ENCODE measurements at regions not wholly inside any gene's neighbourhood (a gene's known extent, or its start where the extent isn't known, plus 50 kb on each side); places are given as distances from the start of the nearest gene placed in this dataset.
"Not testable (repeated sequence)": the region's sequence is repeated elsewhere in the genome, so short reads cannot be mapped to it uniquely, and the experiment has no call there.

DNA sequence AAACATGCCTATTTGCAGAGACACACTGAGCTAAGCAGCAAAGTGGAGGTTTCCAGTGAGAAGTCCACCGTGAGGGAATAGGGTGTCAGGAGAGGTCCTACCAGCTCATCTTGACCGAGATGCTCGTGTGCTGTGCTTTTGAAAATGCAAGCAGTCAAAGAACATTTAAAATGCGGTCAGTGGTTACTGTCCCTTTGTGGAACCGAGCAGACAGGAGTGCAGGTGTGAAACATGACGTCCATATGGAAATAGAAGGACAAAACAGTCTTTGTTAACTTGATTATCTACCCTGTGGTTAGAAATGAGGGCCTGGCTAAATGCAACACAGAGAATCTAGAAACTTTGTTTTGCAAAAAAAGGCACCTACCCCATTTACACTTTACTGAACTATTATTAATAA, 473.3 kb downstream of the SPATA31A6 start:
- not testable (repeated sequence) for DNase-seq (ENCODE audit: low spot score)

- not testable (repeated sequence) for DNase-seq (ENCODE audit: low spot score)
Measured at GRCh38 chr9:42657496-42657895, 474.0 kb downstream of the SPATA31A6 start.

- DNase-seq (ENCODE audit: low spot score): not testable (repeated sequence)
Measured at GRCh38 chr9:42697146-42697545, 513.7 kb downstream of the SPATA31A6 start.

DNA sequence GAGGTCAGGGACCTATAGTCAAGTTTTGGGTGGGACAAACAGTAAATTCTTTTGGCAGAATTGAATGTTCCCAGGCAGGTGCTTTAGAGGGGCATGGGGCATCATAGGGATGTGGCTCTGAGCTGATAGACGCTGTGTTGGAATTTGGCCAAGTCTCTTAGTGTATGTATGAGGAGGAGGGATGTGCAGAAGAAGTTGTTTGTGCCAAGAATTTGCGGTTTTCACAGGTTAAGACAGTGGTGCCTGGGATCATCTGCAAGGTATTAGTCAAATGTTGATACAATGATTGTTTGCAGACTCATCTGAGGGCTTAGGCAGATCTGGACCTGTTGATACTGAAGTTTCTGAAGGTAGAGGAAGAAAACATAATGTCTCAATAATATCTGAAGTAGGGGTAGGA, 519.4 kb downstream of the SPATA31A6 start:
- not testable (repeated sequence) for DNase-seq (ENCODE audit: low spot score)

DNA sequence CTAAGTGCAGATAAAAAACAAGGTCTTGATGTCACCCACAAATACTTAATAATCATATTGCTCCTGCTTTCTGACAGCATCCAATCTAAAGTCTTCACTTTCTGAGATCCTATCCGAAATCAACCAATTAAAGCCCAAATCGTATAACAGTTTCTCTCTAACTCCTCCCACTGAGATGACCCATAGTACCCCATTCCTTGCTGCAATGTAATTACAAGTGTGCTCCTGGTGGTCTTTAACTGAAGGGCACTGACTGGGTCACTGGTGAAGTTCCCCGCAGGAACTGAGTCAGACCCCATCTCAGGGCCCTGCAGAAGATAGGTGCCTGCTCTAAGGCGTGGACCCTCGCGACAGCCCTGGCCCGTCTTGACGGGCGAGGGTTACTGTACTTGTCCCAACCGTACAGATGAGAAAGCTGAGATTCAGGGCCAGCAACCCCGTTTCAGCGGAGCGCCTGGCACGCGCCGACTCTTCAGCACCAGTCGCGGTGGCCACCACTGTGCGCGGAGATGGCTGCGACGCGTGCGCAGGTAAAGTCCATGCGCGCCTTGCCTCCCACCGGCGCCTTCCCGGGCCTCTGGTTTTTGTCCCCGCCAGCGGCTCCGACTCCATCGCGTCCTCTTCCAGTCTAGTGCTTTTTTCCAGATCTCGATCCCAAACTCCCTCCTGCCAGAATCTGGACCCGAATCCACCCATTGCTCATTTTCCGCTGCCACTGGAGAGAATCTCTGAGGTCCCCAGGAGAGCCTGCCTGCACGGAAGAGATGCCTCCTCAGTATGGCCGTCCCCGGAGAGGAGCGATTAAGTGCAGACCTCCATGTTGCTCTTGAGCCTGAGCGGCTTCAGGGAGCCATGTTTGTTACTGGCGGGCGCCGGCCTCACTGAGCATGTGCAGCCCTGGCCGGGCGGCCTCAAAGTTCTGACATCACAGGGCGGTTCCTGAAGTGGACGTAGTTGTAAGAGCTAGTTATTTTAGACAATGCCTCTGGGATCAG, 541.7 kb downstream of the SPATA31A6 start:
- not testable (repeated sequence) for DNase-seq (ENCODE audit: low spot score)

DNA sequence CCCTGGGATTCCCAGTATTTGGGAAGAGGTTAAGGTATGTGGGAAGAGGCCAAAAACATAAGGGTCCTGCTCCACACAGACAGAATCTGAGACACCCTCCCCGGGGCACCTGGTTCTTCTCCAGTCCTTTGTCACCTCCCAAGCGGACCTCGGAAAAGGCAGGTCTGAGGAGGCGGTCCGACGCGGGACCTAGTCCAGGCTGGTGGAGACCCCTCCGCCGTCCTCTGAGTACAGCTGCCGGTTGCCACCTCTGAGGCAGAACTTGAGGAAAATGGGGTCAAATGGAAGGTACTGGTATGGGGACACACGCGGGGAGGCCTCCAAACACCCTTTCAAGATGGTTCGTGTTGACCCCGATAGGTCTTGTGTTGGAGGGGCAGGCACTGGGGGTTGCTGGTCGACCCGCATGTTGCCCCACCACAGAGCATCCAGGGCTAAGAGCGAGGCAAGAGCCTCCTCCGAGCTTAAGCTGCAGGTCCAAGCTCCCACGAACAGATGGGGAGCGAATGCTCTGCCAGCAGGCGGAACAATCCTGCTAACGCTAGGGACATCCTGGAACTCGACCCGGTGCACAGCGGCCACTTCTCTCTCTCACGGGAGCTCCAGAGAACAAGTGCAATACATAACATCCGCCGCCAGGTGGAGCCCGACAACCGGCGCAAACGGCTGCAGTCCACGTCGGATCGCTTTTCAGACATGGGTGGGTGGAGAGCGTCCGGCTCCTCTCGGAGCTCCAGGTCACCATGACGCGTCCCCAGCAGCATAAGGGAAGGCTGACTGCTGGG, 559.8 kb downstream of the SPATA31A6 start:
- DNase-seq (ENCODE audit: low spot score): peak; percentile 71

DNA sequence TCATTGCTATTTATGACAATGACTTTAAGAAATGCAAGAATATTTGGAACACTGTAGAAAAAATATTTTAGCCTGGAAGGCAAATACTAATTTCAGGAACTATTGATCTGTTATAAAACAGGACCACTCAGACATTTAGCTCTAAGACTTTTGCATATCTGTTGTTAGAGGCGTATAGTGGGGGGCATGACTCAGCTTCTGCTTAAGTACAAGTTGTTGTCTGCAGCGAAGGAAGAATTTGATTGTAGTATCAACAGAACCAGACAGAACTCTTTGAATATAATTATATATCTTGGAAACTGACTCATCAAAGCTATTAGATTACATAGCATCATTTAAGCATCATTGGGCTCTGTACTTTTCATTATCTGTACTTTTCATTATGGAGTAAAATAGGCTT, 573.8 kb downstream of the SPATA31A6 start:
- not testable (repeated sequence) for DNase-seq (ENCODE audit: low spot score)

DNA sequence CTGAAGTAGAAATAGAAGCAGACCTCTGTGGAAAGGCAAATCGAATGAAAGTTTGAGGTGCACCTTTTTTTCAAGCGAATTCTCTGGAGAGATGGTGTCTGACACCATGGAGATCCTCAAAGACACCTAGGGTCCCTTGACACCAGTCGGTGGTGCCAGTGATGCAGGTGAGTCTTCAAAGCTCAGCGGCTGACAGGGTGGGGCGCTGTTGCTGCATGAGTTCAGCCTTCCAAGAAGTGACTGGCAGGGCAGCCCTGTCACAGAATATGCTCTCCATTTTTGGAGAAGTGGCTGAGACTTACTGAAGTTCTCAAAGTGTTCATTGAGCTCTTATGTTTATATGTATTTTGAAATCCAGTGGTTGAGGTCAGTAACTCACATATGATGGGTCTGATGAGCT, 575.9 kb downstream of the SPATA31A6 start:
- DNase-seq (ENCODE audit: low spot score): not testable (repeated sequence)

DNA sequence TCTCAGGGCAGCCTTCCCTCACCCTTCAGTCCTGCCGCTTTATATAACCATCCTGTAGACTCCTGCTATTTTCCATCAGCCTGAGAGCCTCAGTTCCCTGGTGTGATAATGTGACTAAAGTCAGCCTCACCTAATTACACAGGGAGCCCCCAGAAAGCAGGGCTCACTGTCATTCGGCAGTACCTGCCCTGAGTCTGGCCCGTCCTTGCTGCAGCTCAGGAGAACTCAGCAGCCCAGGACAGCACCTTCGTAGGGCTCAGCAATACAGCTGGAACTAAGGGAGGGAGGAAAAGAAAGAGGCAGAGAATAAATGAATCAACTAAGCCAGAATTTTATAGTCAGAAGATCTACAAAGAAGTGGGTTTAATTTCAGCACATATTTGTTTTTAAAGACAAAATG, 598.7 kb downstream of the SPATA31A6 start:
- not testable (repeated sequence) for DNase-seq (ENCODE audit: low spot score)

- not testable (repeated sequence) for DNase-seq (ENCODE audit: low spot score)
Measured at GRCh38 chr9:42792725-42793124, 609.3 kb downstream of the SPATA31A6 start.

DNA sequence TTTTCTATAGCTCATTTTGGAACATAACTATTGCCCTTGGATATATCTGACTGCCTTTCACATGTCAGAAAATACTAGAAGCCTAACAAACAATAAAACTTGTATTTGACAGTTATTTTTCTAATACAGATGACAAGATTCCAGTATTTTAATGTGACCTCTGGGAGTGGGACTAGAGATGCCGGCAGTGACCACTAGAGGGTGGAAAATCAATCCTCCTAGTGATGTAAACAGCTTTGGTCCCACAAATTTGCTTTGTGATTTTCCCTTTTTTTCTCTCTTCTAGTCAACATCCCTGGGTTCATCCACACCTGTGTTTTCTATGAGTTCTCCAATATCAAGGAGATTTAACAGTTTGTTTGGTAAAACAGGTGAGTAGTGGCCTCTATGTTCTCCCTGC, 615.1 kb downstream of the SPATA31A6 start:
- not testable (repeated sequence) for DNase-seq (ENCODE audit: low spot score)

- not testable (repeated sequence) for DNase-seq (ENCODE audit: low spot score)
Measured at GRCh38 chr9:42802716-42803115, 619.3 kb downstream of the SPATA31A6 start.

- DNase-seq (ENCODE audit: low spot score): not testable (repeated sequence)
Measured at GRCh38 chr9:42806674-42807073, 623.2 kb downstream of the SPATA31A6 start.

GRCh38 chr9:42821468-42821867, 638.0 kb downstream of the SPATA31A6 start:
- DNase-seq (ENCODE audit: low spot score): not testable (repeated sequence)

DNA sequence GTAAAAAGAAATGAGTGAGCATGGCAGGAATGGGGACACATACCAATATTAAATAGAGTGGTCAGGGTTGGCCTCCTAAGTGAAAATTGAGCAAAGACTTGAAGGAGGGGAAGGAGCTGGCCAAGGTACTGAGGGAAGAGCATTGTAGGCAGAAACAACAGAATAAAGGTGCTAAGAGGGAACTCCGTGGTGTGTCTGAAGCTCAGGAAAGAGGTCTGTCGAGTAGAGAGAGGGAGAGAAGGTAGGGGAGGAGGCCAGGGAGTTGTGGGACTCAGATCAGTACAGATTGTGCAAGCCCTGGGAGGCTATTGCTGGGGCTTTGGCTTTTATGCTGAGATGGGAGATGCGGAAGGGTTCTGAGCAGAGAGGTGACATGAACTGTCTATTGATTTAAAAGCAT, 664.7 kb downstream of the SPATA31A6 start:
- not testable (repeated sequence) for DNase-seq (ENCODE audit: low spot score)

DNA sequence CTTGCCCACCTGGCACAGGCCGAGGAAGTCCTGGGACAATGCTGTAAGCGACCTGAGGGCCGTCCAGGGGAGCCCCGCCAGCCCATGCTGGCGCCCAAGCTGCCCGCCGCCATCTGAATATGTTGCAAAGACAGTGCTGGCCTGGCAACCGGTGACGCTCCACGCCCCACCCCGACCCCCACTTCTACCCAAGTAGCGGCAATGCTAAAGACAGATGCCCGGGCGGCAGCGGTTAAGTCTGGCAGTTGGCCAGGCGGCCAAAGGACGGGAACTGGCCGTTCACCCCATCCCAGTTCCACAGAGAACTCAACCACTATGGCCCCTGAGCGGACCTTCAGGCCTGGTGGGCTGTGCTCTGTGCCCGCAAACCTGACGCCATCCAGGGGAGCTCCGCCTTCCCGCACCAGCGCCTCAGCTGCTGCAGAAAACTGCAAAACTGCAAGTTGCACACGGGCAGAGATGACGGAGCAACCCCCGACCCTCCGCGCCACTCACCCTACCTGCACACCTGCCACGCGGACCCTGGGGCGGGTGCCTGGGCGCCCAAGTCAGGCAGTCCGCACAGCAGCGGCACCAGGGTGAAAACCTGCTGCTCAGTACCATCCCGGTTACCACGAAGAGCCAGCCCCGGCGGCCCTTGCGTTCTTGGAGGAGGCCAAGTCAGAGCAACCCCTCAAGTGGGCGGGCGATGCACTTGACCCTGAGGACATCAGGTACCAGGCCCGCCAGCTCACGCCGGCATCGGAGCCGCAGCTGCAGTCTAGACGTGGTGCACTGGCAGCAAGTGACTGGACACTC, 667.6 kb downstream of the SPATA31A6 start:
- DNase-seq (ENCODE audit: low spot score): not testable (repeated sequence)

GRCh38 chr9:42851701-42852100, 668.2 kb downstream of the SPATA31A6 start:
- not testable (repeated sequence) for DNase-seq (ENCODE audit: low spot score)

GRCh38 chr9:42852133-42852930, 668.9 kb downstream of the SPATA31A6 start:
- DNase-seq (ENCODE audit: low spot score): not testable (repeated sequence)

GRCh38 chr9:42860133-42860532, 676.7 kb downstream of the SPATA31A6 start:
- not testable (repeated sequence) for DNase-seq (ENCODE audit: low spot score)

DNA sequence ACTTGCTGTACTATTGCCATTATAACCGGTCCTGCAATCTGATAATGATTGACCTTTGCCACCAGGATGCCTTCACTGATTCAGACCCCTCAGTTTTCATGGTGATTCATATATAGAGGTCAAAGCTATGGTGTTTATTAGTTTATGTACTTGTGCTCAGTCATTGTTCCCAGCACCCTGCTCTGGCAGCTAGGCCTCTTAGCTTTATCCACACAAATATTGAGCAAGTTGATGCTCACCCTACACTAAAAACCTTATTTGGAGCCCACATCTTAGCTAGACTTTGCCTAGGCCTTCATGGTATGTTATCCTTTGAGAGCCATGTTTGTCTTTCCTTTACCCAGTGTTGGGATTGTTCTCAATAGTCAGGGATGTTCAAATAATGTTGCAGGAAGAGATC, 679.0 kb downstream of the SPATA31A6 start:
- not testable (repeated sequence) for DNase-seq (ENCODE audit: low spot score)
